Vagina (tissue), 2 donors: ENCODE measurements at regions not wholly inside any gene's neighbourhood (a gene's known extent, or its start where the extent isn't known, plus 50 kb on each side); places are given as distances from the start of the nearest gene placed in this dataset.

Source experiments
- DNase-seq, 2 donors: peaks; one replicate each; pipeline ENCODE4 v3.0.0-alpha.2; 2017; ENCODE audit errors: extremely low spot score in 2 of 2
- H3K27ac ChIP-seq: fragments of 200-600 bp; sonication (generic); one replicate; pipeline ENCODE4 v1.5.1; 2019
- H3K27me3 ChIP-seq: fragments of 200-600 bp; sonication (generic); one replicate; pipeline ENCODE4 v1.5.1; 2019
- H3K36me3 ChIP-seq, 2 donors: fragments of 200-600 bp; sonication (generic); one replicate each; pipeline ENCODE4 v1.5.1; 2017 to 2019
- H3K4me1 ChIP-seq: fragments of 200-600 bp; sonication (generic); one replicate; pipeline ENCODE4 v1.5.1; 2019
- H3K4me3 ChIP-seq, 2 donors: fragments of 200-600 bp; sonication (generic); 1 replicate in 1 of 2; 2 replicates in 1 of 2; pipeline ENCODE4 v1.5.1; 2016 to 2019
- H3K9me3 ChIP-seq: fragments of 200-600 bp; sonication (generic); one replicate; pipeline ENCODE4 v1.5.1; 2019
- CTCF ChIP-seq, 3 experiments: fragments of 450-650 bp in 2 of 3; fragments of 200-600 bp in 1 of 3; sonication (generic) in 1 of 3; IDR thresholded peaks; one replicate each; pipeline ENCODE4 v1.5.1; 2017 to 2019; ENCODE audit warnings: antibody characterized with exemption in 3 of 3, mild to moderate bottlenecking in 2 of 3, moderate library complexity in 2 of 3
- POLR2A ChIP-seq, 2 donors: fragments of 450-650 bp; IDR thresholded peaks; one replicate each; pipeline ENCODE4 v1.6.1; 2017; ENCODE audit warnings: antibody characterized with exemption in 2 of 2, mild to moderate bottlenecking in 2 of 2, moderate library complexity in 2 of 2
- POLR2AphosphoS5 ChIP-seq, 2 donors: sonication (generic); formaldehyde crosslinking; IDR thresholded peaks; one replicate each; pipeline ENCODE4 v1.9.0; 2017; ENCODE audit warnings: antibody characterized with exemption in 2 of 2, mild to moderate bottlenecking in 2 of 2, low read depth in 1 of 2; ENCODE audit not compliant: insufficient read depth in 1 of 2
- intact Hi-C: fragments of 100-400 bp; cut with DNase I; formaldehyde crosslinking; loops from one replicate; pipeline ENCODE4 v1.15.1; 2023

- Histone ChIP-seq H3K36me3 (no peaks in the 10 kb centered on the region), H3K27me3 (no peaks in the 10 kb centered on the region), H3K4me3 (no peak overlapping the region), H3K27ac (no peak overlapping the region), H3K9me3 (no peaks in the 10 kb centered on the region), H3K4me1 (no peaks in the 10 kb centered on the region)
- TF ChIP-seq CTCF (IDR thresholded peaks at IDR 0.05) (no peak), POLR2AphosphoS5 (IDR thresholded peaks at IDR 0.05; ENCODE audit: insufficient read depth in 1 of 2, low read depth in 1 of 2) (no peak), POLR2A (IDR thresholded peaks at IDR 0.05) (no peak)
- intact Hi-C loops, result no loop called here
- peak in 1 of 2 donors; percentile 8 for DNase-seq
Observed at GRCh38 chr20:60959971-60960370, 292.1 kb upstream of the CDH4 start.

- no peaks in the 10 kb centered on the region for H3K36me3 ChIP-seq
- peak in 1 of 2 donors; percentile 85 for DNase-seq
- H3K4me1 ChIP-seq, result no peaks in the 10 kb centered on the region
- no peaks in the 10 kb centered on the region for H3K9me3 ChIP-seq
- intact Hi-C loops, result no loop called here
- H3K27me3 ChIP-seq, result no peaks in the 10 kb centered on the region
- H3K27ac ChIP-seq, result no peak overlapping the region
- TF ChIP-seq POLR2A (IDR thresholded peaks at IDR 0.05) (no peak), CTCF (IDR thresholded peaks at IDR 0.05) (no peak), POLR2AphosphoS5 (IDR thresholded peaks at IDR 0.05; ENCODE audit: insufficient read depth in 1 of 2, low read depth in 1 of 2) (no peak)
- H3K4me3 ChIP-seq, result no peak overlapping the region
Observed at GRCh38 chr20:60960500-60960899, 291.6 kb upstream of the CDH4 start.

DNA sequence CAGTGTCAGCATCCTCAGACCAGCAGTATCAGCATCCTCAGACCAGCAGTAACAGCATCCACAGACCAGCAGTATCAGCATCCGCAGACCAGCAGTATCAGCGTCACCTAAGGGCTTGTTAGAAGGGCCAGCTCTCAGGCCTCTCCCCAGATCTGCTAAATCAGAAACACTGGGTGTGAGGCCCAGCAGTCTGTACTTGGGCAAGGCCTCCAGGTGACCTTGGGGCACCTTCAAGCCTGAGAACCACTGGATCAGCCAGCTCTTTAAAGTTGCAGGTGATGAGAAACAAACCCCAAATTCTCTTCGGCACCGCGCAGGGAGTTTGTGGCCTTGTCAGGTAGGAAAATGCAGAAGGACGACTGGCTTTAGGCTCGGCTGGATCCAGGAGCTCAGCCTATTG lies 290.5 kb upstream of the CDH4 start:
- Histone ChIP-seq H3K4me1 (no peaks in the 10 kb centered on the region), H3K27ac (no peak overlapping the region)
- peak; percentile 58 to 70 for DNase-seq

DNA sequence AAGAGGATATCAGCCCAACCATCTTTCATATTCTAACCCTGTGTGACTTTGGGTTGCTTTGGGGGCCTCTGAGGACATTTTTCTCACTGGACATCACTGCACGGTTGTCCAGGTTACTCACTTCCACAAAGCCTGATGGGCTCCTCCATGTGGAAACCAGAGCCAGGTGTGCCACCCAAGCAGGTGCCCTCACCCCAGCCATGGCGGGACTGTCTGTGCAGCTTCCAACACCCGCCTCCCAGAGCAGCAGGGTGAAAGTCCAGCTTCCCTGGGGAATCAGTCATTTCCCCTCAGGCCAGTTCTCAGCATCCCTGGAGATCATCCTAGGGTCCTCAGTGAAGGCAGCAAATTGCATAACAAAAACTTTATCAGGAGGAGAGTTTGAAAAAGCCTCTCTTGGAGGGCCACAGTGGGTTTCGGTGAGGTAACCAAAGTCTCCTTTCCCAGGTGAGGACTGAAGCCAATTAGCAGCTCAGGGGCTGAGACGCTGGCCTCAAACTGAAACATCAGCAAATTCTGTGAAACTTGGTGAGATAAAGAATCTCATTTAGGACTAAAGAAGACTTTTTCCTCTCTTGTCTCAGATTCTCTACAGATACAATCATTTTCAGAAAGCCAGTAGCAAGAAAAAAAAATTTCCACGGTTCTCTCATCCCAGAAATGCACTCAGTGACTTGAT lies 289.6 kb upstream of the CDH4 start:
- peak; percentile 54 to 67 for DNase-seq
- intact Hi-C loops, result no loop called here
- TF ChIP-seq POLR2AphosphoS5 (IDR thresholded peaks at IDR 0.05; ENCODE audit: insufficient read depth in 1 of 2, low read depth in 1 of 2), result no peak
- no peak for TF ChIP-seq CTCF (IDR thresholded peaks at IDR 0.05)
- no peak for TF ChIP-seq POLR2A (IDR thresholded peaks at IDR 0.05)
- Histone ChIP-seq H3K4me1 (no peaks in the 10 kb centered on the region), H3K27me3 (no peaks in the 10 kb centered on the region), H3K9me3 (no peaks in the 10 kb centered on the region), H3K36me3 (no peaks in the 10 kb centered on the region), H3K27ac (no peak overlapping the region), H3K4me3 (no peak overlapping the region)

More for the DNA sequence above, 290.5 kb upstream of the CDH4 start:
- Histone ChIP-seq H3K27me3 (no peaks in the 10 kb centered on the region), H3K4me3 (no peak overlapping the region), H3K36me3 (no peaks in the 10 kb centered on the region), H3K9me3 (no peaks in the 10 kb centered on the region)
- intact Hi-C loops, result no loop called here
- TF ChIP-seq CTCF (IDR thresholded peaks at IDR 0.05) (no peak), POLR2A (IDR thresholded peaks at IDR 0.05) (no peak), POLR2AphosphoS5 (IDR thresholded peaks at IDR 0.05; ENCODE audit: insufficient read depth in 1 of 2, low read depth in 1 of 2) (no peak)

GRCh38 chr20:60963146-60963545 lies 288.9 kb upstream of the CDH4 start:
- TF ChIP-seq POLR2A (IDR thresholded peaks at IDR 0.05) (no peak), CTCF (IDR thresholded peaks at IDR 0.05) (no peak), POLR2AphosphoS5 (IDR thresholded peaks at IDR 0.05; ENCODE audit: insufficient read depth in 1 of 2, low read depth in 1 of 2) (no peak)
- no peaks in the 10 kb centered on the region for H3K36me3 ChIP-seq
- no peaks in the 10 kb centered on the region for H3K4me1 ChIP-seq
- H3K9me3 ChIP-seq, result no peaks in the 10 kb centered on the region
- intact Hi-C loops, result no loop called here
- H3K27ac ChIP-seq, result no peak overlapping the region
- H3K4me3 ChIP-seq, result no peak overlapping the region
- no peaks in the 10 kb centered on the region for H3K27me3 ChIP-seq
- no peak for DNase-seq
